ENCODE measurements at regions not wholly inside any gene's neighbourhood (a gene's known extent, or its start where the extent isn't known, plus 50 kb on each side); places are given as distances from the start of the nearest gene placed in this dataset.
A peak's percentile ranks its signal among the peaks of the same experiment; 100 is the strongest.

GRCh38 chr6:92586236-92586977 is 833.0 kb downstream of the EPHA7 start:
- no peak overlapping the region for H3K4me3 ChIP-seq
- peak overlapping the region in 2 of 11 experiments; percentile 40 to 46; a peak in 2 of 22 replicates for H3K27ac ChIP-seq
- no peak for TF ChIP-seq Cebpa-rat (IDR thresholded peaks at IDR 0.05)
- H3K9ac ChIP-seq, result no peak overlapping the region
- peaks cover 0 to 2% (median 0%) of the 10 kb centered on the region in 11 experiments; a peak in 4 of 22 replicates for H3K9me3 ChIP-seq (replicated peaks in 1 of 11)
- H3K4me2 ChIP-seq, result peak overlapping the region in 6 of 11 experiments; percentile 14 to 69 (median 42); a peak in 13 of 22 replicates
- H3K27me3 ChIP-seq, result no peaks in the 10 kb centered on the region
- peaks cover 0 to 18% (median 8%) of the 10 kb centered on the region in 10 experiments; a peak in 11 of 20 replicates for H3K4me1 ChIP-seq
- no peaks in the 10 kb centered on the region for H3K36me3 ChIP-seq
- H4K20me1 ChIP-seq, result no peaks in the 10 kb centered on the region

- H3K4me1 ChIP-seq, result peaks cover 0 to 15% (median 8%) of the 10 kb centered on the region in 10 experiments; a peak in 11 of 20 replicates
- no peaks in the 10 kb centered on the region for H3K27me3 ChIP-seq
- no peak for TF ChIP-seq Cebpa-rat (IDR thresholded peaks at IDR 0.05)
- no peak overlapping the region for H3K27ac ChIP-seq
- H3K4me2 ChIP-seq, result no peak overlapping the region
- no peaks in the 10 kb centered on the region for H3K36me3 ChIP-seq
- no peaks in the 10 kb centered on the region for H4K20me1 ChIP-seq
- peaks cover 0 to 36% (median 6%) of the 10 kb centered on the region in 11 experiments; a peak in 8 of 22 replicates for H3K9me3 ChIP-seq (replicated peaks in 1 of 11)
- H3K9ac ChIP-seq, result no peak overlapping the region
- no peak overlapping the region for H3K4me3 ChIP-seq
Observed at GRCh38 chr6:92582211-92582610, 837.1 kb downstream of the EPHA7 start.

DNA sequence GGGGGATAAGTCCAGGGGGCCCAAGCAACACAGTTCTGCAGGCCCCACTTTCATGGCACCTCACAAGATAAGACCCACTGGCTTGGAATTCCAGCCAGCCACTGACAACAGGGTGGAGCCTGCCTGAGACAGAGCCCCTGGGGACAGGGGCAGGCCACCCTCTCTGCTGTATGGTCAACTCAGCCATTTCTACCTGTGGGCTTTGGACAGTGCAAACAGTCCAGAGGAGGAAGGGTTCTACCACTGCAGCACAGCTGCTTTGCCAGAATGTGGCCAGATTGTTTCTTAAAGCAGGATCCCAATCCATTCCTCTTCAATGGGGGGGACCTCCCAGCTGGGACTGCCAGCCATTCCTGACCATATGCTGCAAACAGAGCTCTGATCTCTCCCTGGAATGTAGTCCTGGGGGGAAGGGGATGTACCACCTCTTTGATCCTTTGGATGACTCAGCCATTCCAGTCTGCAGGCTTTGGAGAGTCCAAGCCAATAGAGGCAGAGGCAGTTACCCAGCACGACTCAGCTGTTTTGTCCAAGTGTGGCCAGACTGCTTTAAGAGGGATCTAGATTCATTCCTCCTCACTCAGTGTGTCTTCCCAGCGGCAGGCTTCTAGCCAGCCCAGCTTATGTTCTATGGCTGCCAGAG is 842.2 kb downstream of the EPHA7 start:
- no peak overlapping the region for H3K9ac ChIP-seq
- peaks cover 0 to 39% (median 7%) of the 10 kb centered on the region in 11 experiments; a peak in 8 of 22 replicates for H3K9me3 ChIP-seq (replicated peaks in 1 of 11)
- no peaks in the 10 kb centered on the region for H4K20me1 ChIP-seq
- no peaks in the 10 kb centered on the region for H3K4me1 ChIP-seq
- H3K36me3 ChIP-seq, result no peaks in the 10 kb centered on the region
- H3K27me3 ChIP-seq, result no peaks in the 10 kb centered on the region
- no peak overlapping the region for H3K4me3 ChIP-seq
- no peak overlapping the region for H3K4me2 ChIP-seq
- TF ChIP-seq Cebpa-rat (IDR thresholded peaks at IDR 0.05), result no peak
- H3K27ac ChIP-seq, result peak overlapping the region in 1 of 11 experiments; percentile 9; a peak in 1 of 22 replicates

DNA sequence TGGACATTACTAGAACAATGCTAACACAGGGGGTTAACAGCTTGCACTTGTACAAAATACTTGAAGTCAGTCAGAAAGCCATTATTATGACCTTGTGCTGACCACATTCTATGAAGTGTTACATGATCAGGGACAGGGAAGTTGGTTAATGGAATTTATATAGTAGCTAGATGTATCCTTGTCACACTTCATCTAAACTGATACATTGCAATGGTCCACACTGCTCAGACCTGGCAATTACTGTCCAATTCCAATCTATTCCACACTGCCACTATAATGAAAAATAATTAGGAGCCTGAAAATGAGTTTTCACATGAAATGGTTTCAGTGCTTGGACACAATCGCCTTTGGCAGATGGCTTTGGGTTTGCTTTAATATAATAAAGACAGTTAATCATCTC is 850.8 kb downstream of the EPHA7 start:
- H3K9me3 ChIP-seq (replicated peaks in 1 of 11), result peaks cover 0 to 23% (median 0%) of the 10 kb centered on the region in 11 experiments; a peak in 5 of 22 replicates
- H3K27me3 ChIP-seq, result no peaks in the 10 kb centered on the region
- H3K4me1 ChIP-seq, result peaks cover 0 to 23% (median 0%) of the 10 kb centered on the region in 10 experiments; a peak in 5 of 20 replicates
- no peak overlapping the region for H3K4me2 ChIP-seq
- H3K4me3 ChIP-seq, result no peak overlapping the region
- H3K9ac ChIP-seq, result no peak overlapping the region
- H4K20me1 ChIP-seq, result no peaks in the 10 kb centered on the region
- H3K27ac ChIP-seq, result no peak overlapping the region
- no peaks in the 10 kb centered on the region for H3K36me3 ChIP-seq
- no peak for TF ChIP-seq Cebpa-rat (IDR thresholded peaks at IDR 0.05)

DNA sequence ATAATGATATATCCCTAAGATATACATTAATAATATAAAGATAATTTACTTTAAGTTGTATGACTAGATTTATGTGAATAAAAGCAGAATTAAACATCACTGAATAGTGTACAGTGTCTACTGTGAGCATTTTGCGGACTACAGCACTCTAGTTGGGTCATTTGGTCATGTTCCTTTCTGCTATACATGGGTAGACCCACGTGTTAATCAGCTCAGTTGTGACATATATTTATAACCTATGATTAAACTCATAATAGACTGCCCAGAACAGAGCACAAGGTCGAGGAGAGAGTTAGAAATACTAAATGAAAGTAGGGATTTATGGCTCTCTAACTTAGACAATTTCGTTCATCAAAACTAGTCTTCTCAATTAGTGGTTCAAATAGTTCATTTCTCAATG is 852.7 kb downstream of the EPHA7 start:
- H3K4me2 ChIP-seq, result no peak overlapping the region
- TF ChIP-seq Cebpa-rat (IDR thresholded peaks at IDR 0.05), result no peak
- H3K36me3 ChIP-seq, result no peaks in the 10 kb centered on the region
- H3K9ac ChIP-seq, result no peak overlapping the region
- peaks cover 0 to 23% (median 0%) of the 10 kb centered on the region in 11 experiments; a peak in 6 of 22 replicates for H3K9me3 ChIP-seq (replicated peaks in 1 of 11)
- H3K4me3 ChIP-seq, result no peak overlapping the region
- H3K27ac ChIP-seq, result no peak overlapping the region
- H3K4me1 ChIP-seq, result peaks cover 0 to 23% (median 0%) of the 10 kb centered on the region in 10 experiments; a peak in 5 of 20 replicates
- no peaks in the 10 kb centered on the region for H4K20me1 ChIP-seq
- H3K27me3 ChIP-seq, result no peaks in the 10 kb centered on the region

- Histone ChIP-seq H3K4me2 (peak overlapping the region in 2 of 11 experiments; percentile 16 to 57; a peak in 4 of 22 replicates), H4K20me1 (no peaks in the 10 kb centered on the region), H3K4me3 (no peak overlapping the region), H3K27me3 (no peaks in the 10 kb centered on the region), H3K9ac (no peak overlapping the region), H3K4me1 (peaks cover 7 to 39% (median 12%) of the 10 kb centered on the region in 10 experiments; a peak in 19 of 20 replicates), H3K36me3 (no peaks in the 10 kb centered on the region), H3K9me3 (replicated peaks in 1 of 11) (peaks cover 0 to 23% (median 3%) of the 10 kb centered on the region in 11 experiments; a peak in 8 of 22 replicates), H3K27ac (peak overlapping the region in 1 of 11 experiments; percentile 32; a peak in 1 of 22 replicates)
- TF ChIP-seq Cebpa-rat (IDR thresholded peaks at IDR 0.05), result no peak
Observed at GRCh38 chr6:92564376-92564775, 855.0 kb downstream of the EPHA7 start.

GRCh38 chr6:92559611-92560010 is 859.7 kb downstream of the EPHA7 start:
- Histone ChIP-seq H3K27me3 (no peaks in the 10 kb centered on the region), H3K4me3 (no peak overlapping the region), H3K9me3 (replicated peaks in 1 of 11) (peaks cover 0 to 17% (median 3%) of the 10 kb centered on the region in 11 experiments; a peak in 5 of 22 replicates), H3K27ac (peak overlapping the region in 5 of 11 experiments; percentile 2 to 60 (median 29); a peak in 8 of 22 replicates), H3K36me3 (no peaks in the 10 kb centered on the region), H3K9ac (peak overlapping the region in 1 of 11 experiments; percentile 13; a peak in 1 of 22 replicates), H4K20me1 (no peaks in the 10 kb centered on the region), H3K4me2 (peak overlapping the region; percentile 37 to 72 (median 60)), H3K4me1 (peaks cover 12 to 30% (median 18%) of the 10 kb centered on the region in 10 experiments)
- no peak for TF ChIP-seq Cebpa-rat (IDR thresholded peaks at IDR 0.05)

DNA sequence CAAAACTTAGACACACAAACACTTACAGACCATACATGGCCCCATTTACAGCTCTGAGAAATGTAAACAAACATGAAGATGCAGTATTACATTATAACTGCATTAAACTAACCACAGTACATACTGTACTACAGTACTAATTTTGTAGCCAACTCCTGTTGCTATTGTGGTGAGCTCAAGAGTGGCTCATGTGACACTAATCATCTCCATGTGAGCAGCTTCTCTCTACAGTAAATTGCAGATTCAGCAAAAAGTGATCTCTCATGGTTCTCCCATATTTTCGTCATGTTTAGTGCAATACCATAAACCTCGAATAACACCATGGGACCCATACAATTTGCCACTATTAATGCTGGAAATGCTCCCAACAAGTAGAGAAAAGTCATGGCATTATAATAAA is 860.4 kb downstream of the EPHA7 start:
- H4K20me1 ChIP-seq, result no peaks in the 10 kb centered on the region
- no peak for TF ChIP-seq Cebpa-rat (IDR thresholded peaks at IDR 0.05)
- peaks cover 0 to 17% (median 3%) of the 10 kb centered on the region in 11 experiments; a peak in 5 of 22 replicates for H3K9me3 ChIP-seq (replicated peaks in 1 of 11)
- no peaks in the 10 kb centered on the region for H3K27me3 ChIP-seq
- no peak overlapping the region for H3K4me3 ChIP-seq
- peak overlapping the region; percentile 37 to 72 (median 60); a peak in 21 of 22 replicates for H3K4me2 ChIP-seq
- peaks cover 12 to 25% (median 18%) of the 10 kb centered on the region in 10 experiments for H3K4me1 ChIP-seq
- H3K27ac ChIP-seq, result peak overlapping the region in 3 of 11 experiments; percentile 29 to 60 (median 57); a peak in 6 of 22 replicates
- no peaks in the 10 kb centered on the region for H3K36me3 ChIP-seq
- H3K9ac ChIP-seq, result no peak overlapping the region

GRCh38 chr6:92550501-92550900 is 868.9 kb downstream of the EPHA7 start:
- no peaks in the 10 kb centered on the region for H4K20me1 ChIP-seq
- TF ChIP-seq Cebpa-rat (IDR thresholded peaks at IDR 0.05), result no peak
- peaks cover 0 to 5% (median 0%) of the 10 kb centered on the region in 10 experiments; a peak in 2 of 20 replicates for H3K4me1 ChIP-seq
- no peak overlapping the region for H3K27ac ChIP-seq
- no peaks in the 10 kb centered on the region for H3K27me3 ChIP-seq
- H3K36me3 ChIP-seq, result no peaks in the 10 kb centered on the region
- H3K4me3 ChIP-seq, result no peak overlapping the region
- no peak overlapping the region for H3K4me2 ChIP-seq
- 0 out of 22 replicates have a peak, but pooled peaks cover 0 to 5% (median 0%) of the 10 kb centered on the region in 11 experiments for H3K9me3 ChIP-seq (replicated peaks in 1 of 11)
- H3K9ac ChIP-seq, result no peak overlapping the region

Measured in BLaER1 treated with 17β-estradiol and CSF1 and Interleukin-3, amounts not matched to agents 10 nM and 100 nM (cell line).